ENCODE measurements at regions not wholly inside any gene's neighbourhood (a gene's known extent, or its start where the extent isn't known, plus 50 kb on each side); places are given as distances from the start of the nearest gene placed in this dataset. TPM values are rescaled to one million over a fixed set of nuclear protein-coding genes. Genes with fewer than 3 reads are reported as not detected.

- Mint-ChIP-seq H3K36me3 (ENCODE audit: low read depth) (no peaks in the 10 kb centered on the region), H3K4me3 (no peak overlapping the region), H3K27ac (no peak overlapping the region), H3K27me3 (no peaks in the 10 kb centered on the region), H3K4me1 (ENCODE audit: low read depth) (no peaks in the 10 kb centered on the region), H3K9me3 (no peaks in the 10 kb centered on the region)
- ATAC-seq: no peak
- DNase-seq: no peak
- CTCF ChIA-PET: interaction anchor here (1.4 kb wide), 1 partner anchor 23 kb away, joined by 4 read pairs; no protein-coding TSS in a partner anchor
- intact Hi-C loops (cut with micrococcal nuclease): no loop called here
- TF ChIP-seq, protein P1, sequence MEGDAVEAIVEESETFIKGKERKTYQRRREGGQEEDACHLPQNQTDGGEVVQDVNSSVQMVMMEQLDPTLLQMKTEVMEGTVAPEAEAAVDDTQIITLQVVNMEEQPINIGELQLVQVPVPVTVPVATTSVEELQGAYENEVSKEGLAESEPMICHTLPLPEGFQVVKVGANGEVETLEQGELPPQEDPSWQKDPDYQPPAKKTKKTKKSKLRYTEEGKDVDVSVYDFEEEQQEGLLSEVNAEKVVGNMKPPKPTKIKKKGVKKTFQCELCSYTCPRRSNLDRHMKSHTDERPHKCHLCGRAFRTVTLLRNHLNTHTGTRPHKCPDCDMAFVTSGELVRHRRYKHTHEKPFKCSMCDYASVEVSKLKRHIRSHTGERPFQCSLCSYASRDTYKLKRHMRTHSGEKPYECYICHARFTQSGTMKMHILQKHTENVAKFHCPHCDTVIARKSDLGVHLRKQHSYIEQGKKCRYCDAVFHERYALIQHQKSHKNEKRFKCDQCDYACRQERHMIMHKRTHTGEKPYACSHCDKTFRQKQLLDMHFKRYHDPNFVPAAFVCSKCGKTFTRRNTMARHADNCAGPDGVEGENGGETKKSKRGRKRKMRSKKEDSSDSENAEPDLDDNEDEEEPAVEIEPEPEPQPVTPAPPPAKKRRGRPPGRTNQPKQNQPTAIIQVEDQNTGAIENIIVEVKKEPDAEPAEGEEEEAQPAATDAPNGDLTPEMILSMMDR (IDR thresholded peaks at IDR 0.05): no peak
- POLR2A ChIA-PET: no interaction called here
These were observed 51.5 kb upstream of the PPARA start for GRCh38 chr22:46098525-46099475.

- H3K4me3 Mint-ChIP-seq: no peak overlapping the region
- H3K27me3 Mint-ChIP-seq: no peaks in the 10 kb centered on the region
- H3K27ac Mint-ChIP-seq: no peak overlapping the region
- ChIA-PET POLR2A (no interaction called here), CTCF (no interaction called here)
- ATAC-seq: no peak
- no peaks in the 10 kb centered on the region for H3K9me3 Mint-ChIP-seq
- DNase-seq: no peak
- H3K36me3 Mint-ChIP-seq (ENCODE audit: low read depth): no peaks in the 10 kb centered on the region
- TF ChIP-seq, protein P1 (IDR thresholded peaks at IDR 0.05): no peak
- intact Hi-C loops (cut with micrococcal nuclease): no loop called here
- H3K4me1 Mint-ChIP-seq (ENCODE audit: low read depth): no peaks in the 10 kb centered on the region
These were observed 50.6 kb upstream of the PPARA start for GRCh38 chr22:46099740-46100139.

GRCh38 chr22:46100401-46101105 lies 49.8 kb upstream of the PPARA start:
- ATAC-seq: no peak
- Mint-ChIP-seq H3K27me3 (no peaks in the 10 kb centered on the region), H3K4me1 (ENCODE audit: low read depth) (no peaks in the 10 kb centered on the region), H3K36me3 (ENCODE audit: low read depth) (no peaks in the 10 kb centered on the region), H3K9me3 (no peaks in the 10 kb centered on the region), H3K27ac (no peak overlapping the region), H3K4me3 (no peak overlapping the region)
- ChIA-PET POLR2A (no interaction called here), CTCF (no interaction called here)
- intact Hi-C loops (cut with micrococcal nuclease): no loop called here
- TF ChIP-seq, protein P1 (IDR thresholded peaks at IDR 0.05): no peak
- DNase-seq: no peak

Small RNA genes in the stretch of these regions (microRNA-seq; reads per million reads assigned to microRNA genes)
- gene MIR3619 (ENCODE audit: borderline microRNAs expressed, borderline replicate concordance): not detected
